Medulla oblongata (tissue), 1 donor: ENCODE measurements at regions not wholly inside any gene's neighbourhood (a gene's known extent, or its start where the extent isn't known, plus 50 kb on each side); places are given as distances from the start of the nearest gene placed in this dataset.

ENCODE experiments used
- DNase-seq: peaks from one replicate; pipeline ENCODE4 v3.0.0-alpha.2; 2015; ENCODE audit errors: extremely low spot score

DNA sequence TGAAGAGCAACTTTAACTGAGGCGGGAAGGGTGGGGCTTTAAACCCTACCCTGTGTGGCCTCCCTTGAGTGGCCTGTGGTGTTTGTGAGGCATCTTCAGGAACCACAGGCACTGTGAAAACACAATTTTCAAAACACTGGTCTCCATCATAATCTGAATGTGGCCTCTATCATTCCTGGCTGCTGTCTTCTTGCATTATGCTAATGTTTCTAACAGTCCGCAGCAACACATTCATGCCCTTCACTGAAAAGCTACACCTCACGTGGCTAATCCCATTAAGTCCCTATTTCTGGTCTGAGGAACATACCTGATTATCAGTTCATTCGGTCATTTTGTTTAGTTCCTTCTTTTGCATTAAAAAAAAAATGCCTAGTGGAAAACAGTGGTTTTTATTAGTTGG is 94.6 kb downstream of the F11 start:
- DNase-seq, result no peak

DNA sequence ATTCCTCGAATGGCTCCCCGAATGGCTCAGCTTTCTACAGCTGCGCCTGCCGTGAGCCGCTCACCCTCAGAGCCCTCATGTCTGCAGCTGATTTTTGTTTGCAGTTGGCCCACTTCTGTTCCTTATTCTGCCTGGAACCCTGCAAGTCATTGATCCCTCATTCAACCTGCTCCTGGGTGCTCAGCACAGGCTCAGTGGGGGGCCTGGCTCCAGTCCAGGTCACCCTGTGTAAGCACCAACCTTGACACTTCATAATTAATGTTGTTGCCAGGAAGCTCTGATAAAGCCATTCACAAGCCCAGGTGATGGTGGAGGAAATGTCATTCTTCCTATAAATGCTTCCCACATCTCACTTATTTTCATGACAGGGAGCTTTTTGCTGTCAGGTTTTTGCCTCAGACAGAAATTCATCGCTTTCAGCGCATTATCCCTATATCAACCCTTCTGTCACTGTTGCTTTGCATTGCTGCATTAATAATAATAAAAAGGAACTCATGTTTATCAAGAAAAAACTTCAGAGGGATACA is 85.7 kb downstream of the F11 start:
- no peak for DNase-seq

DNA sequence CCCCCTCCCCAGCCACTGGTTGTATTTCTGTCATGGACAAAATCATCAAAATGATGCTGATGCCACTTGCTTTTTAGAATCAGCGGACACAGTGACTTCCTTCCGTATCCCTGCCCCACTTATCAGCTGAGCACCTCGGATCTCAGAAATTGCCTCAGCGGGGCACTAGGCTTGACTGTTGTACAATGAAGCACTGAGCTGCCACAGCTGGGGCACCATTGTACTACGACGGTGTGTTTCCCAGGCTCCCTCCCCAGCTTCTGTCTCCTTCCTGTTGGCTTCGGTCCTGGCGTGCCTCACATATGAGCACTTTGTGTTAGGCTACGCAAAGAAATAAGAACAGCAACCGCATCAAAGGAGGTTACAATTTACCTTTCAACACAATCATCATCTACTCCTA is 82.4 kb downstream of the F11 start:
- no peak for DNase-seq

DNA sequence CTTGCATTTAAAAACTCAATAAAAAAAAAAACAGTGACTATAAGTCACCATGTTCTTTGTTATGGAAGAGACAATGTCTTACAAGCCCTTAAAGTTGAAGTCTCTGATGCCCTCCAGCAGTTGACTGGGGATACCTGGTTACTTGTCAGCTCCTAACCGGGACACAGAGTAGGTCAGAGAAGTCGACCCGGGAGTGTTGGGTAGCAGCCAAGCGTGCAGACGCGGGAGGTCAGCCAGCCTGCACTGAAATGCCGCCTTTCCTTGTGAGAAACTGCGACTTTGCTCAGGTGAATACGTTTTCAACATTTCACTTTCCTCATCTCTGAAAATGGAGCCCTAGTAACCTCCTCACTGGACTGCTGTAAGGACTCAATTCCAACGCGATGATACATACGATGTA is 81.8 kb downstream of the F11 start:
- DNase-seq, result no peak

DNA sequence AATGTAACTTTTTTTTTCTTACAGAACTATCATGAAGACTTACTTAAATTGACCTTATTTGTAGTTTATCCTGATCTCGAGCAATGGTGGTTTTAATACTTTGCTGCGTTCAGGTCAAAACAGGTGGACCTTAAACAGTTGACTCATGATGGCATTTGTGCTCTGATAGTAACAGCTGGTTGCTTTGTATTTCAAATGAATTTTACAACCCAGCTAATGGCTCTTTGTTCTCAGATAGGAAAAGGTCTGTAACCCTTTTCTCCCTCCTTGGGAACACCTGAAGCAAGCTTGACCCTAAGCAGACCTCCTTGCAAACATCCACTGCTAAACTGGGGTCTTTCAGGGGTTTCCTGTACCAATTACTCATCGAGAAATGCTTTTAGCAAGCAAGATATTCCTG is 79.2 kb downstream of the F11 start:
- DNase-seq, result no peak

DNA sequence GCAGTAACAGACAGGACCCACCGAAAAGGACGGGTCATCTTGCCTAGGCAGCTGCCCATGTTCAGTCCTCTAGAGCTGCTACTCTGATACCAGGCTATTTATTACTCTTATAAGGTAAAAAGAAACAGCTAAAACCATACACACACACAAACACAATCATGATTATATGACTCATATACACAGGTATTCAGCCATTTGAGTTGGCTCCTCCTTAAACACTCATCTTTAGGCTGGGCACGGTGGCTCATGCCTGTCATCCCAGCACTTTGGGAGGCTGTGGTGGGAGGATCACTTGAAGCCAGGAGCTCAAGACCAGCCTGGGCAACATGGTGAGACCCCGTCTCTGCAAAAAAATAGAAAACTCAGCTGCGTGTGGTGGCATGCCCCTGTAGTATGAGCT is 76.6 kb downstream of the F11 start:
- DNase-seq, result no peak

DNA sequence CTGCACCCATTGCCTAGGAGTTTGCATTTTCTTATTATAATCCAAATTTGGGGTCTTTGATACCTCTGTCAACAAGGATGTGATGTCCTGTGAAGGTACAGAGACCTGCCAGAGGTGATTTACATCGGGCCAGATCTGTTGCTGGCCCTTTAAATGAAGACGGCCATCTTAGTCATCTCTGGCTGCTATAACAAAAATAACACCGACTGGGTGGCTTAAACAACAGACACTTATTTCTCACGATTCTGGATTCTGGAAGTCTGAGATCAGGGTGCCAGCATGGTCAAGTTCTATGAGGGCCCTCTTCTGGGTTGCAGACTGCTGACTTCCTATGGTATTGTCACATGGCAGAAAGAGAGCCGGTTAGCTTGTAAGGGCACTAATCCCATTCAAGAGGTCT is 75.7 kb downstream of the F11 start:
- DNase-seq, result no peak
